ENCODE measurements at regions not wholly inside any gene's neighbourhood (a gene's known extent, or its start where the extent isn't known, plus 50 kb on each side); places are given as distances from the start of the nearest gene placed in this dataset.

DNA sequence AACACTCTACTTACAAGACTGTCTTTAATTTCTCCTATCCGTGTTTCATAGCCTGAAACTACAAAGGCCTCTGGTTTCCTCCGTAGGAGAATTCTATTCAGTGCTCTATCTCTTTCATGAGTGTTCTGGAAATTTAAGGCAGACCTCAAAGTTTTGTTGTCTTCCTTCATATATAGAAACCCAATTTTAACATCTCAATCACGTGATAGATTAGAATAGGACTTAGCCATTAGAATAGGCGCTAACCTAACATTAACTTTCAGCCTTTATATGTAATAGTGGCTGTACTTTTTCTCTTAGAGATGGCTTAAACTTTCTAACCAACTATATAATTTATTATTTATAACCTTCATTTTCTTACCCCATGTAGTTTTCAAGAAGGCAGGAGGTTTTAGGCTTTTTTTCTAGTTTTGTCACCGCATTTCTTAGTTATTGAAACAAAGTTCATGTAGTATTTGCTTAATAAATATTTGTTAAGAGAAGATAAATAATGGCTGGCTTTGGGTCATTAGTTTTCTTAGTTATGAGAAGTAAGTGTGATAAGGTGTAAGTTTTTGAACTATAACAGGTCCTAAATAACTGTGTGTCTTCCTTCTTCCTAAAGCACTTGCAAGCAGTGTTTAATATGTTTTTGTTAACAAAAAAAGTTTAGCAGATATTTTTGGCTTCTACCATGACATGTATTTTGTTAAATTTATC is 1504.6 kb upstream of the ADGRL3 start:
- TF ChIP-seq POLR2A (IDR thresholded peaks at IDR 0.05; ENCODE audit: low read depth) (no peak), POLR2AphosphoS5 (IDR thresholded peaks at IDR 0.05) (no peak), EP300 (IDR thresholded peaks at IDR 0.05) (no peak)
- TF ChIP-seq, protein P1, sequence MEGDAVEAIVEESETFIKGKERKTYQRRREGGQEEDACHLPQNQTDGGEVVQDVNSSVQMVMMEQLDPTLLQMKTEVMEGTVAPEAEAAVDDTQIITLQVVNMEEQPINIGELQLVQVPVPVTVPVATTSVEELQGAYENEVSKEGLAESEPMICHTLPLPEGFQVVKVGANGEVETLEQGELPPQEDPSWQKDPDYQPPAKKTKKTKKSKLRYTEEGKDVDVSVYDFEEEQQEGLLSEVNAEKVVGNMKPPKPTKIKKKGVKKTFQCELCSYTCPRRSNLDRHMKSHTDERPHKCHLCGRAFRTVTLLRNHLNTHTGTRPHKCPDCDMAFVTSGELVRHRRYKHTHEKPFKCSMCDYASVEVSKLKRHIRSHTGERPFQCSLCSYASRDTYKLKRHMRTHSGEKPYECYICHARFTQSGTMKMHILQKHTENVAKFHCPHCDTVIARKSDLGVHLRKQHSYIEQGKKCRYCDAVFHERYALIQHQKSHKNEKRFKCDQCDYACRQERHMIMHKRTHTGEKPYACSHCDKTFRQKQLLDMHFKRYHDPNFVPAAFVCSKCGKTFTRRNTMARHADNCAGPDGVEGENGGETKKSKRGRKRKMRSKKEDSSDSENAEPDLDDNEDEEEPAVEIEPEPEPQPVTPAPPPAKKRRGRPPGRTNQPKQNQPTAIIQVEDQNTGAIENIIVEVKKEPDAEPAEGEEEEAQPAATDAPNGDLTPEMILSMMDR (IDR thresholded peaks at IDR 0.05): no peak
